ENCODE measurements at regions not wholly inside any gene's neighbourhood (a gene's known extent, or its start where the extent isn't known, plus 50 kb on each side); places are given as distances from the start of the nearest gene placed in this dataset.
A peak's percentile ranks its signal among the peaks of the same experiment; 100 is the strongest.

DNA sequence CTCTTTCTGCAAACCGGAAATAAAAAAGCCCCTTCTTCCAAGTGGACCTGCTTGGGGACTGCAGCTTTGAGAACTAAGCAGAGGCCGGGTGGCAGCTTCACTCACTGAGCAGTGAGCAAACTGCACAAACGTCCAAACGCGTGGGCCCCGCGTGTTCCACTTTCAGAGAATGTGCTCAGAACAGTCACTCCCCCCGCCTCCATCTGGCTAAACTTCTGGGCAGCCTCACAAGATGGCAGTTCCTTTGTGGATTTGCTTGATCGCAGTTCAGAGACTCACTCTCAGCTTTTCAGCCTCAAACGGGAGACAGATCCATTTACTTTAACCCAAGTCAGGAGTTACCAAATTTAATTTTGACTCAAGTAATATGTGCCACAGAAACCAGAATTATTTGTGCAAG lies 216.6 kb downstream of the TLE1 start:
- Histone ChIP-seq H3K4me1 (peaks cover 9% of the 10 kb centered on the region), H3K9me3 (no peaks in the 10 kb centered on the region), H4K20me1 (no peaks in the 10 kb centered on the region), H3K4me3 (no peak overlapping the region), H3K27me3 (no peaks in the 10 kb centered on the region), H3K9ac (no peak overlapping the region), H3K4me2 (peak overlapping the region; percentile 41), H3K36me3 (no peaks in the 10 kb centered on the region), H3K27ac (no peak overlapping the region)
- no peak for TF ChIP-seq Cebpa-rat (IDR thresholded peaks at IDR 0.05)

DNA sequence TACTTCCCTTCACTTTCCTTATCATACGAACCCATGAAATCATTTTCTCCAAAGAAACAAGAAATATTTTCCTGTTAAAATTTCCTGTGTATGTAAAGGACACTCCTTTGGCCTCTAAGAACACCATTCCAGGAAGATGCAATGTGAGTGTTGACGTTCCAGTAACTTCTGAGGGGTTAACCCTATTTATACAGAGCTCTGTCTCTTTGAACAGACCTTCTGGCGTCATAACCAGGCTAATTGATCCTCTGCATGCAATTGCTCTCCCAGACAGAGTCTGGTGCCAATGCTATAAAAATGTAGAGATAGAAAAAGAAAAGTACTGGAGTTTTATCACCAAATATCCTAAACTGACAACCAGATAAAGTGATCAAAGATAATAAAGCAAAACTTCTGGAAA lies 218.5 kb downstream of the TLE1 start:
- H3K27me3 ChIP-seq: no peaks in the 10 kb centered on the region
- H3K4me2 ChIP-seq: no peak overlapping the region
- H3K27ac ChIP-seq: no peak overlapping the region
- no peak overlapping the region for H3K9ac ChIP-seq
- no peaks in the 10 kb centered on the region for H3K36me3 ChIP-seq
- H3K4me3 ChIP-seq: no peak overlapping the region
- H4K20me1 ChIP-seq: no peaks in the 10 kb centered on the region
- H3K9me3 ChIP-seq: no peaks in the 10 kb centered on the region
- H3K4me1 ChIP-seq: peaks cover 10% of the 10 kb centered on the region
- TF ChIP-seq Cebpa-rat (IDR thresholded peaks at IDR 0.05): no peak

DNA sequence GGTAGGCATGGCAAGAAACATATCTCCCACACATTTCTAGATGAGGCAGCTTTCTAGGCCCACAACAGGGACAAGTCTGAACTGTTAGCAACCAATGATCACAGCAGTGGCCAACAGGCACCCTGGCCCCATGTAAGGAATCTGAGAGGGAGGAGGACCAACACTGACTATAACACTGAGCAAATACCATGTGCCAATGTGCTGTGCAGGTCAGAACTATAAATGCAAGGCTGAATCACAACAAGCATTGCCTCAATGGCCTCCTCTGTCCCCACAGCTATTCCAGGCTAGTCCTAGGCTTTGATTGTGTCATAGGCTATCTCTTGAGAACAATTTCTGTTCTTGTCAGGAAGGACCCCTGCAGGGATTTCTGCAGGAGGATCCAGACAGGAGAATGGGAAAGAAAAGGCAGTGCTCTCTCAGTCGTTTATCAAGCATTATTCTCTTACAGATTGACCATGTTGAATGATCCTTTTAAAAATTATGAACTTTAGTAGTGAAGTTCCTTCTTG lies 221.2 kb downstream of the TLE1 start:
- Histone ChIP-seq H4K20me1 (no peaks in the 10 kb centered on the region), H3K27me3 (no peaks in the 10 kb centered on the region), H3K9ac (no peak overlapping the region), H3K36me3 (no peaks in the 10 kb centered on the region), H3K4me1 (peaks cover 18% of the 10 kb centered on the region), H3K9me3 (no peaks in the 10 kb centered on the region), H3K4me3 (no peak overlapping the region), H3K27ac (no peak overlapping the region), H3K4me2 (no peak overlapping the region)
- no peak for TF ChIP-seq Cebpa-rat (IDR thresholded peaks at IDR 0.05)

DNA sequence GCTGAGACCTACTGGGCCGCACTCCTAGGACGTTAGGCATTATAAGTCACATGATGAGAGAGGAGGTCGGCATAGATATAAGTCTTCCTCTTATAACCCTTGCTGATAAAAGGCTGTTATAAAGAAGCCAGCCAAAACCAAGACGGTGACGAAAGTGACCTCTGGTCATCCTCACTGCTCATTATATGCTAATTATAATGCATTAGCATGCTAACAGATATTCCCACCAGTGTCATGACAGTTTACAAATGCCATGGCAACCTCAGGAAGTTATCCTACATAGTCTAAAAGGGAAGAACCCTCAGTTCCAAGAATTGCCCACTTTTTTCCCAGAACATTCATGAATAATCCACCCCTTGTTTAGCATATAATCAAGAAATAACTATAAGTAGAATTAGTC lies 222.4 kb downstream of the TLE1 start:
- no peak overlapping the region for H3K4me3 ChIP-seq
- TF ChIP-seq Cebpa-rat (IDR thresholded peaks at IDR 0.05): no peak
- no peaks in the 10 kb centered on the region for H3K27me3 ChIP-seq
- no peak overlapping the region for H3K9ac ChIP-seq
- no peaks in the 10 kb centered on the region for H3K9me3 ChIP-seq
- no peaks in the 10 kb centered on the region for H4K20me1 ChIP-seq
- no peaks in the 10 kb centered on the region for H3K36me3 ChIP-seq
- H3K4me2 ChIP-seq: no peak overlapping the region
- H3K4me1 ChIP-seq: peaks cover 9% of the 10 kb centered on the region
- no peak overlapping the region for H3K27ac ChIP-seq

DNA sequence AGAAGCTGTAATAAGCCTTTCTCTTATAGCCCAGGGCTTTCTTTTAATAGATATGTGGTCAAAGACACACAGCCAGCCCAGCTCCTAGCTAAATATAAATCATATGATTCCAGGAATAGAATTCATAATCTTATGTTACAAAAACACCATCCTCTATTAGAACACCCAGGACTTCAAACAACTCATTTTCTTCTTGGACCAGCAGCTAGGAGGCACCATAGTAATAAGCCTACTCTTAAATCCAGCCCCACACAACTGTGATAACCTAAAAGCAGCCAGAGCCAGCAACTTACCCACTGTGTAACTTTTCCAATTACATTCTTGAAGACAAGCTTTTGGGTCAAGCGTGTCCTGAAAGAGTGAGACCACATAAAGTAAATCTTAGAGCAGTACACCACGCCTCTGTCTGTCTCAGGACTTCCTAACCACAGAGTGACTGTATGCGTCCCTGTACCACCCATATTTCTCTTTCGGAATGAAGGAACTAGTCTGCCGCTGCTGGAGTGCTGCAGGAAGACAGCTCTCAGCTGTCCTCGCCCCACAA lies 223.8 kb downstream of the TLE1 start:
- no peaks in the 10 kb centered on the region for H3K27me3 ChIP-seq
- H3K4me3 ChIP-seq: no peak overlapping the region
- H3K27ac ChIP-seq: no peak overlapping the region
- H3K4me1 ChIP-seq: peaks cover 9% of the 10 kb centered on the region
- H3K4me2 ChIP-seq: peak overlapping the region; percentile 39
- H3K36me3 ChIP-seq: no peaks in the 10 kb centered on the region
- no peak for TF ChIP-seq Cebpa-rat (IDR thresholded peaks at IDR 0.05)
- H4K20me1 ChIP-seq: no peaks in the 10 kb centered on the region
- H3K9me3 ChIP-seq: no peaks in the 10 kb centered on the region
- no peak overlapping the region for H3K9ac ChIP-seq

DNA sequence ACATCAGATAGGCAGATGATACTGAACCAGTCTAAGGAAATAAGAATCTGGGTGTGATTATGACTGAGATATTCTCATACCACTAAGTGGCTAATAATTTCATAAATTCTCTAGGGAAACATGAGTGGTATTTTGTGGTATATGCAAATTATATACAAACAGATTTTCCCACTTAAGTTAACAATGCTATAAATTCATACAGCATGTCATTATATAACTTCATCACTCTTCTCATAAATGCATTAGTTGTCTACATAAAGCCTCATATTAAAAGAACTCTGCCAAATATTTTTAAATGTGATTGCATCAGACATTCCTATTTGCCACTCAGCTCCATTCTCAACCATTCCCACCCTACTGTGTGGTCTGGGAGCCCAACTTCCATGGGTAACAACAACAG lies 226.5 kb downstream of the TLE1 start:
- no peak for TF ChIP-seq Cebpa-rat (IDR thresholded peaks at IDR 0.05)
- Histone ChIP-seq H3K27me3 (no peaks in the 10 kb centered on the region), H3K4me1 (peaks cover 9% of the 10 kb centered on the region), H3K9ac (no peak overlapping the region), H3K9me3 (no peaks in the 10 kb centered on the region), H3K4me3 (no peak overlapping the region), H3K4me2 (no peak overlapping the region), H3K27ac (no peak overlapping the region), H3K36me3 (no peaks in the 10 kb centered on the region), H4K20me1 (no peaks in the 10 kb centered on the region)

DNA sequence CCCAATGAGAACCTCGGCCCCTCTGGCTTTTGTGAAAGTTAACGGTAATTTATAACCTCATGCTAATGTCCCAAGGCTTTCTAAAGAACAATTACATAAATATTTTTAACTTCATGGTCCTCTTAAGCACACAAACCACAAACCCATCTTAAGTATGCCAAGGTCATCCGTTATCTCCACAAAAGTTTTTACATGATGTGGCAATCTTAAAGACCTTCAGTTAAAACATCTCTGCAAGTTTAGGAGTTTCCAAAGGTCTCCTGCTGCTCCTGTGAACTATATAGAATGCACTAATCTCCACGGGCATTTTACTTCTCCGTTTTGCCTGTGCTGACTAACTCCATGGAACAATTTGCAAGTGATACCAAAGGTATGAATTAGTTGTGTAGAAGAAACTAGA lies 228.2 kb downstream of the TLE1 start:
- Histone ChIP-seq H4K20me1 (no peaks in the 10 kb centered on the region), H3K36me3 (no peaks in the 10 kb centered on the region), H3K27ac (no peak overlapping the region), H3K4me1 (peaks cover 9% of the 10 kb centered on the region), H3K4me2 (no peak overlapping the region), H3K4me3 (no peak overlapping the region), H3K27me3 (no peaks in the 10 kb centered on the region), H3K9me3 (no peaks in the 10 kb centered on the region), H3K9ac (no peak overlapping the region)
- TF ChIP-seq Cebpa-rat (IDR thresholded peaks at IDR 0.05): no peak

DNA sequence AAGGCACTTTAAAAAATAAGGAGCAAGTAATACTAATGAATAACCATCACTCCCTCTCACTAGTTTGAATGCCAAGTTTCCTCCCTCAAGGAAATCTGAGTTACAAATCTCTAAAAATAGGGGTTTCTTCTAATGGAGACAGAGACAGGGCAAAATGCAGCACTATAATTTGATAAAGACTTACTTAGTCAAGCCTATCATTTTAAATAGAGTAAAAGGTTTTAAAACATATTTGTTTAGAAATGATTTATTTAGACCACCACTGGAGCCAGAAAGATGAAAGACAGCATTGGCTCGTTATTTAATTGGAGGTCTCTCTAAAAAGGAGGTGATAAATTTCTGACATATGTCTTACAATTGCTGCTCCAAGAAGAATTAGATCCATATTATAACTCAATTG lies 228.7 kb downstream of the TLE1 start:
- TF ChIP-seq Cebpa-rat (IDR thresholded peaks at IDR 0.05): no peak
- H3K27me3 ChIP-seq: no peaks in the 10 kb centered on the region

DNA sequence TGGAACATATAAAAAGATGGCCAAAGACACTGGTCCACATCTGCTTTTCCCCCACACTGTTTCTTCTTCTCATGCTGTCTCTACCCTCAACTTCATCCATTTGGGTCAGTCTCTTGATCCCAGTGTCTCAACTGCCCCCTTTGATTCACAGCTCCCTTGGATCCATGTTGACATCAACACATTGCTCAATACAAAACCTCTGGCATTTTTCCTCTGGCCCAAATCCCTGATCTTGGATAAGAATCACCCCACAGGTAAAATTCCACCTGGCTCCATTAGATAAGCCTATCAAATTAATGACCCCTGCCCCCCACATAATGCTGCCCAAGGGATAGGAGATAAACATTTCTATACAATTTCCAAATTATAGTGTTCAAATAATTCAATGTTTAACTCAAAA lies 229.8 kb downstream of the TLE1 start:
- no peak for TF ChIP-seq Cebpa-rat (IDR thresholded peaks at IDR 0.05)
- H3K36me3 ChIP-seq: no peaks in the 10 kb centered on the region
- no peak overlapping the region for H3K27ac ChIP-seq
- H3K4me1 ChIP-seq: no peaks in the 10 kb centered on the region
- no peaks in the 10 kb centered on the region for H3K27me3 ChIP-seq
- H3K4me3 ChIP-seq: no peak overlapping the region
- no peaks in the 10 kb centered on the region for H4K20me1 ChIP-seq
- no peaks in the 10 kb centered on the region for H3K9me3 ChIP-seq
- no peak overlapping the region for H3K9ac ChIP-seq
- H3K4me2 ChIP-seq: no peak overlapping the region

More for the DNA sequence above, 228.7 kb downstream of the TLE1 start:
- H3K4me1 ChIP-seq: peaks cover 7% of the 10 kb centered on the region
- H3K9ac ChIP-seq: no peak overlapping the region
- H3K36me3 ChIP-seq: no peaks in the 10 kb centered on the region
- H4K20me1 ChIP-seq: no peaks in the 10 kb centered on the region
- H3K9me3 ChIP-seq: no peaks in the 10 kb centered on the region
- H3K4me2 ChIP-seq: no peak overlapping the region
- no peak overlapping the region for H3K27ac ChIP-seq
- no peak overlapping the region for H3K4me3 ChIP-seq

DNA sequence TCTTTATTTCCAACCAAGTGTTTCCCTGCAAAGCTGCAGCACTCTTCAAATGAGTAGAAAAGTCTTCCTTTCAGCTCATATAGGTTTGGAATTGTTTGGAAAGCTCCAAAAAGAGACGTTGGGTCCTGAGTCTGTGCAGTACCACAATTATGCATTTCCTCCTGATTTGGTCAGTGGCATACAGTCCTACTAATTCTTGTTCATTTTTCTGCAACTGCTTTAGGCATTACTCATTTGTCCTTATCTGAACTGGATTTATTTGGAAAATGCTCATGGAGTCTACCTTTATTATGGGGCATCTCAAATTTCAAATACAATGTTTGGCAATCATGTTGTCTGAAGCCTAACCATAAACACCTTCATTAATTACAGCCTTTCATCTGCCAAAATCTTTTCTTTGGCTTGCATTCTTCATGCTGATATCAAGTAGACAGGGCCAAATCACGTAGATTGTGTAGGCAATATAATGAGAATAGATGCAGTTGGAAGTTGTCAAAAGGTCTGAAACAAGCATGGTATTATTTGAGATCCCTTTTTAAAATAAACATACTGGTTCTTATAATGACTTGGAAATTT lies 232.8 kb downstream of the TLE1 start:
- Histone ChIP-seq H3K4me1 (no peaks in the 10 kb centered on the region), H3K4me2 (no peak overlapping the region), H3K4me3 (no peak overlapping the region), H3K27ac (no peak overlapping the region), H4K20me1 (no peaks in the 10 kb centered on the region), H3K9ac (no peak overlapping the region), H3K27me3 (no peaks in the 10 kb centered on the region), H3K36me3 (no peaks in the 10 kb centered on the region), H3K9me3 (no peaks in the 10 kb centered on the region)
- no peak for TF ChIP-seq Cebpa-rat (IDR thresholded peaks at IDR 0.05)

Data from BLaER1 (cell line).